HS-5 (cell line): ENCODE measurements at regions not wholly inside any gene's neighbourhood (a gene's known extent, or its start where the extent isn't known, plus 50 kb on each side); places are given as distances from the start of the nearest gene placed in this dataset.
A peak's percentile ranks its signal among the peaks of the same experiment; 100 is the strongest.

ENCODE experiments used
- DNase-seq: peaks from one replicate; pipeline ENCODE4 v3.0.0-alpha.2; 2012; ENCODE audit warnings: low read depth

DNA sequence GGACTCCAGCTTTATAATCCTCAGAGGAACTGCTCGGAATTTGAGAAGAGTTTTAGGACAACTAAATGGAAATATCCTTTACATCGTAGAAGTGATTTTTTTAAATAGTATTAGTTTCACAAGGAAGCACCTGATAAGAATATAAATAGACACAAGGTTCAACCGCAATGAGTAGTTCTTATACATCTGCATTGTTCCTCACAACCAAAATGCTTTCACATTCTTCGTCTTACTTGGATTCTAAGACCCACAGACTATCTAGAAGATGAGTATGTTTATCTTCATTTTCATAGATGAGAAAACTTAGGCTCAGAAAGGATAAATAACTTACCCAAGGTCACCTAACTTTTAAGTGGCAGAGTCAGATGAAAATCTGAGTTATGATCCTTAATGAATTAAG lies 469.0 kb downstream of the GALC start:
- DNase-seq, result no peak

DNA sequence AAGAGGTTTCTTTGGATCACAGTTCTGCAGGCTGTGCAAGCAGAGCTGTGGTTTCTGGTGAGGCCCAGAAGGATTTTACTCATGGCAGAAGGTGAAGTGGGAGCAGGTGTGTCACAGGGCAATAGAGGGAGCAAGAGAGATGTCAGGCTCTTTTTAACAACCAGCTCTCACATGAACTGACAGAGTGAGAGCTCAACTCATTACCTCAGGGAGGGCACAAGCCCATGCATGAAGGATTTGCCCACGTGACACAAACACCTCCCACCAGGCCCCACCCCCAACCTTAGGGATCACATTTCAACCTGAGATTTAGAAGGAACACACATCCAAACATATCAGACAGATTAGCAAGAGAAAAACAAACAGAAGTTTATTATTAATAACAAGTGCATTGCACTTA lies 470.4 kb downstream of the GALC start:
- no peak for DNase-seq

DNA sequence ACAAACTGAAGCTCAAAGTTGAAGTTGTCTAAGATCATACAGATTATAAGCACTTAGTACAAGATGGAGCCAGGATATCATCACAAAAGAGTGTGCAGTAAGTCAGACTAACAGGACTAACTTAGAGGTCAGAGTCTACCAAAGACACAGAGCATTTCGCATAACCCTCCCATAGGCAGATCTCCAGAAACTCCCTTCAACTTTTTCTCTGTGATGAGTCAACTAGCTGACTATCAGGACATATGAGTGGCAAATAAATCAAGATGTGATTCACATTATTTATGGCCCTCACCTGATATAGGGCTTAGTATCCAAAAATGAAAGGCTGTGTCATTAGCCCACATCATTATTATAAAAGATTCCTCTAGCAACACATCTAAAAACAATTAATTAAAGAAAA lies 484.6 kb downstream of the GALC start:
- DNase-seq, result no peak

DNA sequence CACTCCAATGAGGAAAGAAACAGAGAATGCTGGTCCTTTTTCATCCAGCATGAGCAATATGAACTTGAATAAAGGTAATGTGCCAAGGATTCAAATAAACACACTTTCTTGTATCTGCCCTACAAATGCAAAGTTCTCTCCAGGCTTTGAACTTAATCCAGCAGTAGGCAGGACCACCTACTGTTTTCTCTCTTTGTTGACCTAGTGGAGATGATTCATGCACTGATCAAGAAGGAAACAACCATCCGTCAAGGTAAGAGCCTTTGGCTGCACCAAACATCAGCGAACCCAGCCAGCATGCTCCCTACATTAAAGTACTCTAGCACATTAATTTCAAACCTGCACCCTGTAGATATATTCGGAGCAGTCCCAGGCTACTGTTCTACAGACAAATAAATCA lies 489.3 kb downstream of the GALC start:
- DNase-seq, result no peak

- no peak for DNase-seq
These were observed 495.7 kb downstream of the GALC start for GRCh38 chr14:87497301-87497700.

DNA sequence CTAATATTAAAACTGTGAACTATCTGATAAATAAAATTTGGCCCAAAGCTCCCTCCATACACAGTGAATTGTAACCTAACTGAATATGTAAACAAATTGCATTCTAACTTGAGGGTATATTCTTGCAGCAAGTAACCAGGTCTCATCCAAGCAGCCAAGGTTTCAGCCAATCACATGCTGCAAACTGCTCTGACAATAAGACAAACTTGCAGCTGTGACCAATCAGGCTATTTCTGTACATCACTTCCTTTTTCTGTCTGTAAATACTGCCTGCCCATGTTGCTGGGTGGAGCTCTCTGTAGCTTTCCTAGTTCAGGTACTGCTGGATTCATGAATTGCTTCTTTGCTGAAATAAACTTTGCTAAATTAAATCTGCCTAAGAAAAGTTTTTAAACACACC lies 499.0 kb downstream of the GALC start:
- no peak for DNase-seq

DNA sequence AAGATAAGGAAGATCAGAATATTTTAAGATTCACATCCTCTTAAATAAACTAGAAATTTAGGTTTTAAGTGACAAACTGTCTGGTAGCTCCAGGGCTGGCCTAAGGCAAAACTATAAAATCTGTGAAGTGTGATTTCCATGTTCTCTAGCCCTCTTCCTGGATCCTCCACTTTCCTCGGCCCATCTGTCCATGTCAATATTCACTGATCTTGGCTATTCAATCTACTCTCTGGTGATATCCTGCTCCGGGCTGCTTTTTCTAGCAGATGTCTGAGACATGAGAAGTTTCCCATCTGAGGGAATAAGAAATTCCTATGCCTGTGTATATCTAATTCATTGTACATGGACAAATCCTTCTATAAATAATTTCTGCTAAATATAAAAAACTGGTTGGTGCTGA lies 500.4 kb downstream of the GALC start:
- DNase-seq, result no peak

GRCh38 chr14:87491816-87492215 lies 501.2 kb downstream of the GALC start:
- DNase-seq, result no peak

- DNase-seq, result no peak
These were observed 503.7 kb downstream of the GALC start for GRCh38 chr14:87489196-87489819.

DNA sequence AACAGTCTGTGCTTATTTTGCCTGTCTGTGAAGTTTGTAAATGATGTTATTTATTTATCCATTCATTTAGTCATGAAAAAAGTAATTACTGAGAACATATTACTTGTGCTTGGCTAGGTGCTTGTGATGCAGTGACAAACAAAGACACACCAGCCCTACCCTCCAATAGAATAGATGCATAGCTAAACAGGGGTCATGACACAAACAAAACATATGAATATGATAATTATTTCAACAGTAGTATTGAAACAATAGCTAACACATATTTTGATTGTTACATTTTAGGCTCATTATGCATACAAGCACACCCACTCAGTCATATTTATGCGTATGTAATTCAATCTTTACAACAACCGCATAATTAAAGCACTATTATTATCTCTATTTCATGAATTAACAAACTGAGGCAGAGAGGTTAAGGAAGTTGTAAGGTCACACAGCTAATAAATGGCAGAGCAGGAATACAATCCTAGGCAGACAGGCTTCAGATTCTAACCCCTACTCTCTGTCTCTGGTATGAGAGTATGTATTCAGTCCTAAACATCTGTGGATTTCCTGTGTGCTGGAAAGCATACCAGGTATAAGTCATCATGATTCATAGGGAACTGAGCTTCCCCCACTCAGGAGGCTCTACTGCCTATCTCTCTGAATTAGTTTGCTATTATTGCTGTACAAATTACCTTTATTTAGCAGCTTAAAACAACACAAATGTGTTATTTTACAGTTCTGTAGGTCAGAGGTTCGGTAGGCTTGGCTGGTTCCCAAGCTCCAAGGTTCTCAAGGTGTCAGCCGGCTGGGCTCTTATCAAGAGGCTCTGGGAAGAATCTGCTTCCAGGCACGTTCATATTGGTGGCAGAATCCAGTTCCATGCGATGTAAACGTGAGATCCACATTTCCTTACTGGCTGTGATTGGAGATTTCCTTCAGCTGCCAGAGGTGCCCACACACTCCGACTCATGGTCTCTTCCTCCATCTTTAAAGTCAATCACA lies 509.4 kb downstream of the GALC start:
- no peak for DNase-seq

- DNase-seq, result no peak
These were observed 524.5 kb downstream of the GALC start for GRCh38 chr14:87468531-87468930.

DNA sequence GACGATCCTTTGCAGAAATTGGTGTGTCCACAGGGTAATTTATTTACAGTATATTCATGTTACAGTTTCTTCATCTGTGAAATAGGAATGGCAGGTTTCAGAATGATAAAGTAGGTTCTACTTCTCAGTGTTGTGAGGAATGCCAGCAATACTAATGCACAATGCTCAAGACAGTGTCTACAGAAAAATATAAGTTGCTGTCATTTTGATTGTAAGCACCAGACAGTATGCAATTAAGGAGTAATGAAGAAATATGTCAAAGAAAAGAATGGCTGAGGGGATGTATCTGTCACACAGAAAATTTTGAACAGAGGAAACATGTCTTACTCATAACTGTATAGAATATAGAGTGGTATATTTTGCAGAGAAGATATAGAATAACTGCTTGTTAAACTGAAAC lies 525.4 kb downstream of the GALC start:
- DNase-seq, result no peak

DNA sequence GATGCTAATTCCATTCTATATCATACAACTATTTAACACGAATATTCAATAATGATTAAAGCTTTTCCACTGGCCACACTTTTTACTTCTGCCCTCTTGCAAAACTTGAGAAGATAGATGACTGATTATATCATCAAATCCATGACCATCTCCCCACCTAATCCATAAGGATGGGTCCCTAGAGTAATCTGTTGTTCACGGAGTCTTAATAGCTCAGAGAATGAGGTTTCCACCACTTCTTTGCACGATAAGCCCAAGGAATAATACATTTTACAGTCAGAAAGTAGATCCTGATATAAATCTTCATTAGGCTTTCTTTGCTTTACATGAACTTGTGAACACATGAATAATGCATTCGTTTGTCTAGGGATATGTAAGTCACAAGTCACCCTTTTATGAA lies 527.2 kb downstream of the GALC start:
- DNase-seq, result no peak

DNA sequence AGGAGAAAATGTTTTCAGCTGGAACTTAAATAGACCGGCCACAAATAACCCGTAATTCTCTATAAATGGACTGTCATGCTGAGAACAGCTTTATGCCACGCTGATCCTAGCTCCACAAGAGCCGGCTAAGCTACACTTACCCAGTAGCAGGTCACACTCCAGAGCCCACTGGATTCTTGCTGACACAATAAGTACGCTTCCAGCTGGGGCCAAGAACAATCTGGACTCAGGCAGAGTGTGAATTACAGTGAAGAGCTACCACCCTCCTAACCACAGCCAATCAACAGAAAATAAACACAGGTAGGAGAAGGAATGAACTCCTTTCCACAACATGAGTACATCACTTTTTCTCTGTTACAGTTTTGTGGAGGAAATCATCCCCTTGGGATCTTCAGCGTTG lies 531.3 kb downstream of the GALC start:
- DNase-seq, result no peak

GRCh38 chr14:87457720-87458119 lies 535.3 kb downstream of the GALC start:
- no peak for DNase-seq

DNA sequence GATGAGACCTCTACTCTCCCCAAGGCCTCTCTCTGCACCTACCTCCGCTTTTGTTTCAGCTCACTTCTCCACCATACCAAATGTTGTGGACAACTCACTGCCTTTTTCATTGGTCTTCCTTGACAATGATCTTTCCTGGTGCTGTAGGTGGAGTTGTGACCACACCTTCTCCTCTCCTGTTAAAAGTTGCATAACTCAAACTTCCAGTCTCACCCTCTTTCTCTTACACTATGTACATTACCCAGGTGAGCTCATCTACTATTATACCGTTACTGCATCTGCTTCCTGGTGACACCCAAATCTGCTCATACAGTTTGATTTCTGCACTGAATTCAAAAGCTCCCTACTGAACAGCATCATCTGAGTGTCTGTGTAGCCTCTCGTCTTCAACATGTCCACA lies 542.8 kb downstream of the GALC start:
- DNase-seq, result no peak

DNA sequence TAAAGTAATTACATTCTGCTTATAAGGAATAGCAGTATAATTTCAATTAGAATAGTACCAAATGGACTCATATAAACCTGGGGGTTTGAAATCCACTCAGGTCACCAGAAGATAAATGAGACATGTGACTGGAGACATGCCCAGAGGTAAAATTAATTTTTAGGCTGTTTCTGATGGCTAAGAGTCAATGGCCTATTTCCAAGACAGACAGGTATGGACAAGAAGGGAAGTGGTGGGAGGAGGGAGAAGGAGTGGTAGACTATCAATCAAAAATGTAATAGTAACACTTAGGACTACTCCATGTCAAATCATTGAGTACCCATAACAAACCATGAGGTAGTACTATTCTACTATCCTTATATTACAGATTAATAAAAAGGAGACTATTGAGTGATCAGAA lies 544.0 kb downstream of the GALC start:
- no peak for DNase-seq

- no peak for DNase-seq
These were observed 549.2 kb downstream of the GALC start for GRCh38 chr14:87443787-87444186.

DNA sequence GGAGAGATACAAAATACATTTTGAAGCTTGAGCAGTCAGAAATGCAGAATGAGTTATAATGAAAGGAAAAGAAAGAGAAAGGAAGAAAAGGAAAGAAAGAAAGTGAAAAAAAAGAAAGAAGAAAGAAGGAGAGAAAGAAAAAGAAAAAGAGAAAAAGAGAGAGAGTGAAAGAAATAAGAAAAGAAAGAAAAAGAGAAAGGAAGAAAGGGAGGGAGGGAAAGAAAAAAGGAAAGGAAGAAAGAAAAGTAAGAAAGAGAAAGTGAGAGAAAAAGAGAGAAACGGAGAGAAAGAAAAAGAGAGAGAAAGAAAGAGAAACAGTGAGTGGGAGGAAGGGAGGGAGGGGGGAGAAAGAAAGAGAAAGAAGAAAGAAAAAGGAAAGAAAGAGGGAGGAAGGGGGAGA lies 549.9 kb downstream of the GALC start:
- no peak for DNase-seq

- no peak for DNase-seq
These were observed 555.8 kb downstream of the GALC start for GRCh38 chr14:87437158-87437557.

DNA sequence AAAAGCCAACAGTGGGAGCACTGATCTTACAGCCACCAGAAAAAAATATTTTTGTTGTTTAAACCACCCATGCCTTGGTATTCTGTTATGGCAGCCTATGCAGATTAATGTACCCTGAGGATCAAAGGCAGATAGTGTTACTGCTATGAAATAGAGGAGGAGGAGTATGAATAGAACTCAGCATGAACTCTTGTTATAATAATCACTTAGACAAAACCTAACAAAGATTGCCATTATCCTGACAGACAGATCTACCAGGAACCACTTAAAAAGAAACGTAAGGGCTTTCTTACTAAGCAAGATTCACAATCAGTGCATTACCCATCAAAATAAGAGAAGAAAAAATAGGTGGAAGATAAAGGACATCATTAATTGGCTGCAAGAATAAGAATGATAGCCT lies 558.3 kb downstream of the GALC start:
- no peak for DNase-seq

- DNase-seq, result no peak
These were observed 559.0 kb downstream of the GALC start for GRCh38 chr14:87434011-87434410.

DNA sequence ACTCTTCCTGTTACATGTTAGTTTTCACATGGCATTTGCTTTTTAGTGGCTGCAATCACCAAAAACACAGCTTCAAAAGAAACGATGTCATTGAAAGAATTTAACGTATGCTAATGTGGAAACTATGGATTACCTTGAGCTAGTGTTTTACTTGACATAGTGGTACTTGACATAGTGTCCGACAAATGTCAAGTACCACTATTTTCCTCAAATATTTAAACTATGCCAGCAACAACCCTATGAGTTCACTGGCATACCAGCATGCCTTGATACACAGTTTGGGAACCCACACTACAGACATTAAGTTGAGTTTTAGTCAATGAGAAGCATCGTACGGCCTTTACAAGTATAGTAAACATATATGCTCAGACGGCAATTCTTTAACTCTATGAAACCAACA lies 560.3 kb downstream of the GALC start:
- DNase-seq, result no peak

DNA sequence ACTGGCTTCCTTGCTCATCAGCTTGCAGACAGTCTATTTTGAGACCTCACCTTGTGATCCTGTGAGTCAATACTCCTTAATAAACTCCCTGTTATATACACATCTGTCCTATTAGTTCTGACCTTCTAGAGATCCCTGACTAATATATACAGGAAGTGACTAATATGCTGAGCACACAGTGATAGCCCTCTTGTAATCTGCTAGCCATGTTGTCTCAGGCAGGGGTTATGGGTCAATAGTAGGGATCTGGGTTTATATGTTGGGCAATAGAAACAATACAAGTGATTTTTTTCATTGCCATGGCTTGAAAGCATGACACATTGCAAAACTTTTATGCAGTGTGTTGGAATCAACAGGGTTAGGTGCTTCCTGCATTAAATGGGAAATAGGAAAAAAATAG lies 562.2 kb downstream of the GALC start:
- peak; percentile 11 for DNase-seq
